A673 (cell line): ENCODE measurements at regions not wholly inside any gene's neighbourhood (a gene's known extent, or its start where the extent isn't known, plus 50 kb on each side); places are given as distances from the start of the nearest gene placed in this dataset.

Experiments used
- CTCF ChIP-seq: fragments of 300-800, 200-600 bp; sonication (generic); conservative IDR thresholded peaks from 2 replicates; pipeline ENCODE4 v1.5.1; 2017; ENCODE audit warnings: low read depth, mild to moderate bottlenecking, antibody characterized with exemption, low read length, moderate library complexity, mixed read lengths
- EZH2 ChIP-seq: fragments of 200-600 bp; sonication (generic); IDR thresholded peaks from 2 replicates; pipeline ENCODE4 v1.6.1; 2017; ENCODE audit warnings: borderline replicate concordance, low read depth, mild to moderate bottlenecking, mixed read lengths, antibody characterized with exemption, low read length; ENCODE audit not compliant: poor library complexity, severe bottlenecking

GRCh38 chr4:3700223-3700622 lies 66.0 kb upstream of the ADRA2C start:
- TF ChIP-seq CTCF (no peak), EZH2 (no peak)
